HG02763 (cell line): ENCODE measurements at regions not wholly inside any gene's neighbourhood (a gene's known extent, or its start where the extent isn't known, plus 50 kb on each side); places are given as distances from the start of the nearest gene placed in this dataset.
"Not testable (repeated sequence)": the region's sequence is repeated elsewhere in the genome, so short reads cannot be mapped to it uniquely, and the experiment has no call there.

Experiments
- ATAC-seq: cut with Tn5 transposase; IDR thresholded peaks from one replicate; pipeline ENCODE4 v1.9.1; 2021; ENCODE audit warnings: mild to moderate bottlenecking, moderate library complexity; ENCODE audit not compliant: unreplicated experiment

DNA sequence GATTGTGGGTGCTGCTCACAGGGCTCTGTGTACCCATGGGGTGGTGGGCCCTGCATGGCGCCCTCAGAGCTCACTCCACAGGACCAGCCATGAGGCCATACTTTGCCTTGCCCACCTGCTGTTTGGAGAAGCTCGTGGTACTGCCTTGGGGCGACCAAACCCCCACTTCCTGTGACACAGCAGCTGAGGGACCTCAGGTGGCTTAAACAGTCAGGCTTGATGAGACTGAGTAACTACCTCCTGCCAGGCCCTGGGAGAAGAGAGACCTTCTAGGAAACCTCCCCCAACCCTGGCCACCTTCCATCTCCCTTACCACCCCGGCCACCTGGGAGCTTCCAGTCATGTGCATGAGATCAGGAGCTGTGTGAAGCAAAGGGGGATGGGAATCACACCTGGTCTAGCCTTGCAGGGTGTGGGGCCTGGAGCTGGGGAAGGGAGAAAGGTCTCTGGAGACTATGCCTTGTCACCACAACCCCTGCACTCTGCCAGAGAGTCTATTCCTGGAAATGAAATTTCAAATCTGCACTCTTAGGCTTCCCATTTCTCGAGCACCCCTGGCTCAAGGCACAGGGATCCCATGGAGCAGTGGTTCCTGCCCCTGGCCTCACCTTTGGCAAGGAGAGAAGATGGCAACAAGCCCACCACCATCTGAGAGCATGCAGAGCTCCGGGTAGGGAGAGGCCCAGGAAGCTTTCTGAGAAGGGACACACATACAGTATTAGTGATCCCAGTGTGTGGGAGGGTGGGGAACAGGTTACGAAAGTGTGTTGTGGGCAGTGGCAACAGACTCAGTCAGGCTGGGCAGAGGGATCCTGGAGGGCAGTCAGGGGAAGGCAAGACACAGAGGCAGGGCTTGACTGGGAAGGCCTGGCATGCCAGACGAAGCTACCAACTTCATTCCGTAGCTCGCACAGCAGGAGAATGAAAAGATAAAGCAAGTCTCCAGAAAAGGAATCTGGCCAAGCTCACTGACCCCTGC, 125.0 kb downstream of the URI1 start:
- no peak for ATAC-seq

GRCh38 chr19:30067956-30068506, 126.0 kb downstream of the URI1 start:
- not testable (repeated sequence) for ATAC-seq

DNA sequence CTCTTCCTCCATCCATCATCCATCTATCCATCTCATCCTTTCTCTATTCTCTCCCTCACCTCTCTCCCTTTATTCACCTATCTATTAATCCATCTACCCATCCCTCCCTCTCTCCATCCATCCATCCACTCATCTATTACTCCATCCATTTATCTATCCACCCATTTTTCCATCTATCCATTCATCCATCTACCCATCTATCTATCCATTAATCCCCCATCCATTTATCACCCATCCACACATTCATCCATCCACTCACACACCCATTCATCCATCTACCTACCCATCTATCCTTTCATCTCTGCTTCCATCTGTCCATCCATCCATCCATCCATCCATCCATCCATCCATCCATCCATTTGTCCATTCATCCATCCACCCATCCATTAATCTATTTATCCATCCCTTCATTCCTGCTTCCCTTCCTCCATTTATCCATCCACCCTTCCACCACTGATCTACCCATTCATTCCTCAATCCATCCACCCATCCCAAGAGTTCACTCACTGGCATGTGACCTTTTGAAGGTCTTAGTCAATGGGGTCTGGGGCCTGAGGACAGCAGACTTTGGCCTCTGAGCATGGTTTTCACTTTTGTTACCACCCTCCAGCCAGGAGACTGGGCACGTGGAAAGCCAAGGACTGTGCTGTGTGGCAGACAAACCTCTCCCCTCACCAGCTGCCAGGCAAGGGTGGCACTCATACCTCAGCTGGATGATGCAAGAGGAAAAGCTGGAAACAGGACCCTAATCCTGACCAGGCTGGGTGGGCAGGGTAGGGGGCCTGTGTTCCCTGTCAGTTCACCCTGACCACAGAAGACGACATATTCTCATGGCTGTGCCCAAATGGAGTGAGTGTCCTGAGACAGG, 126.7 kb downstream of the URI1 start:
- no peak for ATAC-seq

GRCh38 chr19:30069535-30070197, 127.6 kb downstream of the URI1 start:
- ATAC-seq: no peak

GRCh38 chr19:30070198-30070967, 128.3 kb downstream of the URI1 start:
- no peak for ATAC-seq

GRCh38 chr19:30070968-30071632, 129.1 kb downstream of the URI1 start:
- ATAC-seq: no peak

DNA sequence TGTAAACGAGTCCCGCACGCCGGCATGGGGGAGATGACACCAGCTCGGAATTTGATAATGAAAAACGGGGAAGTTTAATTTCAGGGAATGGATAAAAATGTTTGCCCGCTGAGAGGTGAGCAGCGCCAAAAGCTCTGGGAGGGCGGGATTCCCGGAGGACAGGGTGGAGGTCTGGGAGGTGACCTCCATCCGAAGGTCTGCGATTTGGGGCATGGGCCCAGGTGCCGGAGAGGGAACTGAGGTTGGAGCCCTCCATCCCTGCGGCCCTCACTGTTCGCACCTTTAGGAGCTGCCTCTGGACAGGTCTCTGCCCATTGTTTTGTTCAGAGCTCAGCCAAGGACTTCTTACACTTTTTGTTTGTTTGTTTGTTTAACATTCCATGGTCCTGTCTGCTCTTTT, 129.8 kb downstream of the URI1 start:
- no peak for ATAC-seq

DNA sequence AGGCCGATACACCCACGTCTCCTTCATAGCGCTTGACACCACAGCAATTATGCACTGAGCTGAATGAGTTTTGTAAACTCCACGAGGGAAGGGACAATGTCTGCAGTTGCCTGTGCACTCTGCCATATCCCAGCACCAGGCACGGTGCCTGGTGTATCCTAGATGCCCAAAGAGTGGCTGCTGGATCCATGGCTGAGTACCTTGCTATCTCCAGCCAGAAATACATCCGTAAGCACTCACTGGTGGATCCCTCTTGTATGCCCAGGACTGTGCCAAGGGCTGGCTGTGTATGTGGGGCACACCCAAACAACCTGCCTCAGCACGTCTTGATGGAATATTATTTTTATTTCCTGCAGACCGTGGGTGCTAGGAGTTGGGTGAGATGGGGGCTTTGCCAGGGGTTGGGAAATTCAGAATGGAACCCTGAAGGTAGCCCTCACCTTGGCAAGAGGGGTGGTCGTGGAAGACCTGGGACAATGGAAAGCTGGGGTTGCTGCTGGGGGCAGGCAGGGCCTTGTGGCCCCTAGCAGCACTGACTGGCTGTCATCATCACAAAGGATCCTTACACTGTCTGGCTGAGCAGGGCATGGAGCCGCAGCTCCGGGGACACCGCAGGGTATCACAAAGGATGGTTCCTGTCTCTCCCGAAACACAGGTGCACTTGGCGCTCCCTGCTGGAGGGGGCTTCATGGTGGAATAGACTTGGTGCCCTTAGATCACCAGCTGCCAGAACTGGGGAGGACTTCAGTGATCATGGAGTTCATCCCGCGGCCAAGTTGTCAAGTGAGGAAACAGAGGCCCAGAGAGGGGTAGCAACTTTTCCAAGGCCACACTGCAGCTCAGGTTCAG, 131.3 kb downstream of the URI1 start:
- ATAC-seq: no peak

- no peak for ATAC-seq
Measured at GRCh38 chr19:30074096-30074495, 132.1 kb downstream of the URI1 start.

GRCh38 chr19:30074741-30075715, 133.0 kb downstream of the URI1 start:
- ATAC-seq: no peak

DNA sequence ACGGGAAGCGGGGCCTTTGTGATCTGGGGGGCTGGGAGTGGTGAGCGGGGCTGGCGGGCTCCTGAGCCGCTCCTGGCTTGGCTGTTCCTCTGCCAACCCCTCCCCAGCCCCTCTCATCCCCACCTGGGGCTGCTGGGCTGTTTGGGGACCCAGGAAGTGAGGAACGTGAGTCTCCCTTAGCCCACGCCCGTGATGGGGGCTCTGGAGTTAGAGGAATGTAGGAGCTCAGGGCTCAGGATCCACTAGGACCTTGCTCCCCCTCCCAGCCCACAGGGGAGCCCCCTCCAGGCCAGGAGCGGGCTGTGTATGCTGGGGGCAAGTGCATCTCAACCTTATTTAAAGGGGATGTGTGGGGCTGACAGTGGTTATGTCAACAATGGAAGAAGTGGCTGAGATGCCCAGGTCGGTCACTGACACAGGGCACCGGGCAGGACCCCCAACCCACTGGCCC, 134.1 kb downstream of the URI1 start:
- ATAC-seq: no peak

GRCh38 chr19:30076751-30077670, 135.0 kb downstream of the URI1 start:
- ATAC-seq: no peak

DNA sequence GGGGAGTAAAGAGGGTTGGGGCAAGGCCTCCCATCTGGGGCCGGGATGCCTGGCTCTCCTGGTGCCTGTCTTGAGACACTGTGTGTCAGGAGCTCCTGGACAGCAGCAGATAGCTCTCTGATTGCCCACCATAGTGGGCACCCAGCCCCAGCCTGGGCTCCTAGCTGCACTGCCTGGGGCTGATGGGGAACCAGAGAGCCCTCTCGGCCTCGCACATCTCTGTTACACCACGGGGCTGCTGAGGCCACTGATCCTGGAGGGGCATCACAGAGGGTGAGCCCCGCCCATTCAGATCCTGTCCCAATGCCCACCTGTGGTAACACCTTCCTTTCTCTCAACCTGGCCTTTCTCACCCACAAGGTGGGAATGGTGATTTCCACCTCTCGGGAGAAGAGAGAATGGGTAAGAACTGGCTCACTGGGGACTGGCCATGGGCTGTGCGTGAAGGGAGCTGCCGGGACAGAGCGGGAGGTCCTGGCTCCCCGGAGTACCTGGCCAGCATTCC, 135.9 kb downstream of the URI1 start:
- ATAC-seq: no peak

GRCh38 chr19:30078381-30078910, 136.4 kb downstream of the URI1 start:
- no peak for ATAC-seq

- ATAC-seq: no peak
Measured at GRCh38 chr19:30079200-30079599, 137.2 kb downstream of the URI1 start.

- ATAC-seq: no peak
Measured at GRCh38 chr19:30082168-30082567, 140.1 kb downstream of the URI1 start.
